Vagina (tissue), 2 donors: ENCODE measurements at regions not wholly inside any gene's neighbourhood (a gene's known extent, or its start where the extent isn't known, plus 50 kb on each side); places are given as distances from the start of the nearest gene placed in this dataset.

Experiments used
- DNase-seq, 2 donors: peaks; one replicate each; pipeline ENCODE4 v3.0.0-alpha.2; 2017; ENCODE audit errors: extremely low spot score in 2 of 2
- H3K27ac ChIP-seq: fragments of 200-600 bp; sonication (generic); one replicate; pipeline ENCODE4 v1.5.1; 2019
- H3K27me3 ChIP-seq: fragments of 200-600 bp; sonication (generic); one replicate; pipeline ENCODE4 v1.5.1; 2019
- H3K36me3 ChIP-seq, 2 donors: fragments of 200-600 bp; sonication (generic); one replicate each; pipeline ENCODE4 v1.5.1; 2017 to 2019
- H3K4me1 ChIP-seq: fragments of 200-600 bp; sonication (generic); one replicate; pipeline ENCODE4 v1.5.1; 2019
- H3K4me3 ChIP-seq, 2 donors: fragments of 200-600 bp; sonication (generic); 1 replicate in 1 of 2; 2 replicates in 1 of 2; pipeline ENCODE4 v1.5.1; 2016 to 2019
- H3K9me3 ChIP-seq: fragments of 200-600 bp; sonication (generic); one replicate; pipeline ENCODE4 v1.5.1; 2019
- CTCF ChIP-seq, 3 experiments: fragments of 450-650 bp in 2 of 3; fragments of 200-600 bp in 1 of 3; sonication (generic) in 1 of 3; IDR thresholded peaks; one replicate each; pipeline ENCODE4 v1.5.1; 2017 to 2019; ENCODE audit warnings: antibody characterized with exemption in 3 of 3, mild to moderate bottlenecking in 2 of 3, moderate library complexity in 2 of 3
- POLR2A ChIP-seq, 2 donors: fragments of 450-650 bp; IDR thresholded peaks; one replicate each; pipeline ENCODE4 v1.6.1; 2017; ENCODE audit warnings: antibody characterized with exemption in 2 of 2, mild to moderate bottlenecking in 2 of 2, moderate library complexity in 2 of 2
- POLR2AphosphoS5 ChIP-seq, 2 donors: sonication (generic); formaldehyde crosslinking; IDR thresholded peaks; one replicate each; pipeline ENCODE4 v1.9.0; 2017; ENCODE audit warnings: antibody characterized with exemption in 2 of 2, mild to moderate bottlenecking in 2 of 2, low read depth in 1 of 2; ENCODE audit not compliant: insufficient read depth in 1 of 2
- intact Hi-C: fragments of 100-400 bp; cut with DNase I; formaldehyde crosslinking; loops from one replicate; pipeline ENCODE4 v1.15.1; 2023

- Histone ChIP-seq H3K4me1 (peaks cover 14% of the 10 kb centered on the region), H3K36me3 (no peaks in the 10 kb centered on the region), H3K27me3 (no peaks in the 10 kb centered on the region), H3K9me3 (no peaks in the 10 kb centered on the region), H3K4me3 (no peak overlapping the region), H3K27ac (no peak overlapping the region)
- TF ChIP-seq CTCF (IDR thresholded peaks at IDR 0.05) (no peak), POLR2AphosphoS5 (IDR thresholded peaks at IDR 0.05; ENCODE audit: insufficient read depth in 1 of 2, low read depth in 1 of 2) (no peak), POLR2A (IDR thresholded peaks at IDR 0.05) (no peak)
- intact Hi-C loops: no loop called here
- no peak for DNase-seq
Observed at GRCh38 chr17:69961501-69962145, 113.4 kb upstream of the KCNJ16 start.

- DNase-seq: no peak
- Histone ChIP-seq H3K9me3 (no peaks in the 10 kb centered on the region), H3K36me3 (no peaks in the 10 kb centered on the region), H3K4me3 (no peak overlapping the region), H3K27me3 (no peaks in the 10 kb centered on the region), H3K27ac (no peak overlapping the region), H3K4me1 (peaks cover 14% of the 10 kb centered on the region)
- intact Hi-C loops: no loop called here
- TF ChIP-seq POLR2A (IDR thresholded peaks at IDR 0.05) (no peak), POLR2AphosphoS5 (IDR thresholded peaks at IDR 0.05; ENCODE audit: insufficient read depth in 1 of 2, low read depth in 1 of 2) (no peak), CTCF (IDR thresholded peaks at IDR 0.05) (no peak)
Observed at GRCh38 chr17:69962436-69962995, 112.5 kb upstream of the KCNJ16 start.

GRCh38 chr17:69967910-69968411, 107.1 kb upstream of the KCNJ16 start:
- TF ChIP-seq POLR2AphosphoS5 (IDR thresholded peaks at IDR 0.05; ENCODE audit: insufficient read depth in 1 of 2, low read depth in 1 of 2) (no peak), CTCF (IDR thresholded peaks at IDR 0.05) (no peak), POLR2A (IDR thresholded peaks at IDR 0.05) (no peak)
- Histone ChIP-seq H3K9me3 (no peaks in the 10 kb centered on the region), H3K27ac (no peak overlapping the region), H3K4me3 (no peak overlapping the region), H3K36me3 (no peaks in the 10 kb centered on the region), H3K27me3 (no peaks in the 10 kb centered on the region), H3K4me1 (no peaks in the 10 kb centered on the region)
- intact Hi-C loops: no loop called here
- no peak for DNase-seq

GRCh38 chr17:69969897-69970296, 105.1 kb upstream of the KCNJ16 start:
- no peaks in the 10 kb centered on the region for H3K9me3 ChIP-seq
- no peak overlapping the region for H3K27ac ChIP-seq
- no peaks in the 10 kb centered on the region for H3K27me3 ChIP-seq
- DNase-seq: no peak
- no peaks in the 10 kb centered on the region for H3K36me3 ChIP-seq
- TF ChIP-seq POLR2A (IDR thresholded peaks at IDR 0.05) (no peak), POLR2AphosphoS5 (IDR thresholded peaks at IDR 0.05; ENCODE audit: insufficient read depth in 1 of 2, low read depth in 1 of 2) (no peak), CTCF (IDR thresholded peaks at IDR 0.05) (no peak)
- no peak overlapping the region for H3K4me3 ChIP-seq
- intact Hi-C loops: no loop called here
- no peaks in the 10 kb centered on the region for H3K4me1 ChIP-seq

- TF ChIP-seq CTCF (IDR thresholded peaks at IDR 0.05) (no peak), POLR2AphosphoS5 (IDR thresholded peaks at IDR 0.05; ENCODE audit: insufficient read depth in 1 of 2, low read depth in 1 of 2) (no peak), POLR2A (IDR thresholded peaks at IDR 0.05) (no peak)
- no peak overlapping the region for H3K27ac ChIP-seq
- DNase-seq: no peak
- no peaks in the 10 kb centered on the region for H3K36me3 ChIP-seq
- no peaks in the 10 kb centered on the region for H3K4me1 ChIP-seq
- intact Hi-C loops: no loop called here
- H3K27me3 ChIP-seq: no peaks in the 10 kb centered on the region
- no peak overlapping the region for H3K4me3 ChIP-seq
- no peaks in the 10 kb centered on the region for H3K9me3 ChIP-seq
Observed at GRCh38 chr17:69972251-69972650, 102.8 kb upstream of the KCNJ16 start.
